Myocyte (in vitro differentiated cells): ENCODE measurements at regions not wholly inside any gene's neighbourhood (a gene's known extent, or its start where the extent isn't known, plus 50 kb on each side); places are given as distances from the start of the nearest gene placed in this dataset.
"Not testable (repeated sequence)": the region's sequence is repeated elsewhere in the genome, so short reads cannot be mapped to it uniquely, and the experiment has no call there.

ENCODE experiments used
- DNase-seq: peaks from one replicate; pipeline ENCODE4 v3.0.0-alpha.2; 2012; ENCODE audit warnings: low read depth

DNA sequence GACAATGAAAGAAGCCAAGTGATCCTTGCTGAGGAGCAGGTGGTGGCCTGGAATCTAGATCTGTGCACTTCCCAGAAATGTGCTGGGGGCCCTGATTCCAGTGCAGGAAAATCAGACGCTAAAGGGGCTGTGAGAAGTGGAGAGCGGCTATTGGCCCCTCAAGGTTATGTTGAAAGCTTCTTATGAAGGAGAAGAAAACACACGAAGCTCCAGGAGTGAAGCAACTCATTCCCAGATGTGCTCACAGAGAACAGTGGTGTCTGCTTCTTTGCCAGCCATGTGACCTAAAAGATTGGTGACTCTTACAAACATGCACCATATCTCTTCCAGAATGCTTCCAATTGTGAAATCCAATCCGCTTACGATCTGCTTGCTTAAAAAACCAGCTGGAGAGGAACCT is 679.3 kb upstream of the IGFBP3 start:
- DNase-seq, result no peak

- DNase-seq, result not testable (repeated sequence)
Measured at GRCh38 chr7:46594831-46595230, 673.8 kb upstream of the IGFBP3 start.

- peak; percentile 77 for DNase-seq
Measured at GRCh38 chr7:46590918-46591905, 670.1 kb upstream of the IGFBP3 start.

DNA sequence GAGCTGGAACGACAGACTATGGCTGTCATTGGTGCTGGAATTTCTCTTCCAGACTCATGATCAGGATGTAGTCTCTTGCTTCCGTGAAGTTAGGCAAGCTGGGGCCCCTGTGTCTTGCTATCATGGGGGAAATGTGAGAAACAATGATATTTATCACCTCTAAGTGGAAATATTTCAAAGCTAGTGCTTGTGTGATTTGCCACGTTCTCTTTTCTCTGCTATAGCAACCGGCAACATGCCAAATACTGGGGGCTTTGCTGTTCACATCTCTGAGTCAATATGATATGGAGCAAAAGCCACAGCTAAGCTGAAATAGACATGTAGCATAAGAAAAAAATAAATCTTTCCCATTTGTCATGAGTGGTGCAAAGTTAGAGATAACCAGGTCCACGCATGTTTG is 668.2 kb upstream of the IGFBP3 start:
- DNase-seq, result no peak

DNA sequence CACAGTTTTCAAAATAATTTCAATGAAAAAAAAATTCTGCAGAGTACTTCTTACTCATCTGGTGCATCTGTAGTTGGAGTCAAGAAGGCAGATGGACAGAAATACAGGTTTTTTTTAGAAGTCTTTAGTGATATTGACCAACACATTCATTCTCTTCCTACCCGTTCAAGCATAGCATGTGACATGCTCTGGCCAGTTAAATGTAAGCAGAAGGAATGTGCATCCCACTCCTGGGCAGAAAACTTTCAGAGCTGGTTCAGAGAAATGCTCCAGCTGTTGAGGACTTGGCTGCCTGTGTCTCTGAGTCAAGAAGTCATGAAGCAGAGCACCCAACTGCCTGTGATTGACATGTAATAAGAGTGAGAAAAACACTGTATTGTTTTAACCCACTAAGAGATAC is 665.3 kb upstream of the IGFBP3 start:
- DNase-seq, result peak; percentile 59

DNA sequence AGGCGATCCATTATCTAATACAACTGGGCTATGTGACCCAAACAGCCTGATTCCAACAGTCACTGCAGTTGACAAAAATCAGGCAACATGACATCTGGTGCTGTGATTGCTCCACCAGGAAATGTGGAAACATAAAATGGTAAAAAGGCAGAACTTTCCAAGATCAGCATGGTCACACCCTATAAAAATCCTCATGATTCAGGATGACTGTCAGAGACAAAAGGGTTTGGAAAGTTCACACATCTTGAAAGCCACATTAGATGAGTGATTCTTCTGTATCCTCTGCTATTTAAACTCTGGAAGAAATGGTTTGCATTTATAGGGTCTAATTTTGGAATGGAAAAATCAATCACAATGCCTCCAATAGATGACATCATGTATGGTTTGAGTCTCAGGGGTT is 662.6 kb upstream of the IGFBP3 start:
- DNase-seq, result peak; percentile 53

DNA sequence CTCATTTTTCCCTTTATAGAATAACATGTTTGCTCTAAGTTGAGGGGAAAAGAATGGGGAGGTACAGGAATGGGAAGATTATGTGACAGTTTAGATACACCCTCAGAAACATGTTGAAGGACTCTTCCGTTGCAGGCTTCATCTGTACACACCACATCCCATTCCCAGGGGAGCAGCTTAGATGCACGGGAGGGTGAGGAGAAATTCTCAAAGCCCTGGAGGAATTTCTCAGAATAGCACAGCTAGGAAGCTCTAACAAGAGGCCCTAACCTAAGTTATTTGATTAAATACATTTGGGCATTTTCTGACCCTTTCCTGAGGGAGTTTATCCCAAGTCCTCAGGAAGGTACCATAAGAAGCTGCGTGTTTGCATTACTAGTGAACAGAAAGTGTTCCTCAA is 660.2 kb upstream of the IGFBP3 start:
- no peak for DNase-seq

DNA sequence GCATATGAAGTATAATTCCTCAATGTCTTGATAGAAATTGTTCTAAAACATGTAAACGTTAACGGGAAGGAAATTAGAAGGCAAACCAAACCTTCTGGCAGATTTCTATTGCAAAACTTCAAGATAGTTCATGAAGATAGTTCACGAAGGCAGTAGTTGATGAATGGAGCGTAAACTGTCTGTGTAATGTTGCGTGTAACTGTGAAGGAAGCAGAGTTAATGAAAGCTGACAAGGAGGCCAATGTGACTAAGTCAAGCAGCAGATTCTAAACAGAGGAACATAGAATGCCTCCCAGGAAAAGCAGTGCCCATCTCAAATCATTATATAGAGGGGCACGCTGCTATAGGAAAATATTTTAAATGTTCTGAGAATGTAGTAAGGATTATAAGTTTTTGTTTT is 659.7 kb upstream of the IGFBP3 start:
- no peak for DNase-seq

DNA sequence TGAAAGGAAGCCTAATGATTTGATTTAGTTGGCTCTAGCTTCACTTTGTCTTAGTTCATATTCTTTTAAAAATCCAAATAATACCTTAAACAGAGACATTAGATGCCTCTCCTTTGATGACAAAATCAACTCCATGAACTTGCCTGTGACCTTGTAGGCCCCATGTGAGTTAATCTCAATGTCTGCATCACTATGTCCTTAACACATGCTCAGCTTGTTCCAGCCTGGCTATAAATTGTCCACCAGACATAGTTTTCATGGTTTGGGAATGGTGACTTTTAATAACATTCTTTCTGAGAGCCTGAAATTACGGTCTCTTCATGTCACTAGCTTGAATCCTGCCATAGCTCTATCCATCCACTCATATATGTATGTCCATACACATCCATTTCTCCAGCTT is 656.3 kb upstream of the IGFBP3 start:
- DNase-seq, result no peak

- DNase-seq, result no peak
Measured at GRCh38 chr7:46576950-46577349, 655.9 kb upstream of the IGFBP3 start.

GRCh38 chr7:46572691-46573090 is 651.6 kb upstream of the IGFBP3 start:
- DNase-seq, result no peak

DNA sequence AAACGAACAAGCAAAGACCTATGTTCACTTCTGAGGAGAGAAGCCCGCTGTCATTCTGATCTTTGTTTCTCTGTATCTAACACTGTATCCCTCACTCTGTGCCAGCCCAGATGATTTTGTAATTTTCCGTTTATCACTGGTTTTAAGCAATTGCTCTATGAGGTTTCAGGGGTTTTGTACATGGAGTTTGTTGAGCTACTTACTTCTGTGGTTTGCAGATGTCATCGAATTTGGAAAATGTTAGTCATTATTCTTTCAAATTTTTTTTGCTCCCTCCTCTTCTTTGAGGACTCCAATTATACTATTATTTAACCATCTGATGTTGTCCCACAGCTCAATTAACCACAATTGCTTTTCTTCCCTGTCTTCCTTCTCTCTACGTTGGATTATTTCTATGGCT is 650.9 kb upstream of the IGFBP3 start:
- no peak for DNase-seq

DNA sequence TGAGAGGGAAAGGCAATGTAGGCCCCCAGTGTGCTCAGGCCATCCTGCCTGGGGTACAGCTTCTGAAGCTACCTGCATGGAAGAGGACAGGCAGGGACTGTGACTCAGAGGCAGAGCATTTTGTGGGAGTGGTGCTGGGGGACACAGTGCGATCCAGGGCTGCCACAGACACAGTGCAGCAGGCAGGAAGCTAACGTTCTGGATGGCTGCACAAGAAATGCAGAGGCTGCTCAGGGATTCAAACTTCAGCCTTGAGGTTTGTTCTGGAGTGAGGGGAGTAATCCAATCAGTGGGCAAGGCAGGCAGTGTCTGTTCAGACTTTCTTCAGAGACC is 648.0 kb upstream of the IGFBP3 start:
- peak; percentile 43 for DNase-seq

DNA sequence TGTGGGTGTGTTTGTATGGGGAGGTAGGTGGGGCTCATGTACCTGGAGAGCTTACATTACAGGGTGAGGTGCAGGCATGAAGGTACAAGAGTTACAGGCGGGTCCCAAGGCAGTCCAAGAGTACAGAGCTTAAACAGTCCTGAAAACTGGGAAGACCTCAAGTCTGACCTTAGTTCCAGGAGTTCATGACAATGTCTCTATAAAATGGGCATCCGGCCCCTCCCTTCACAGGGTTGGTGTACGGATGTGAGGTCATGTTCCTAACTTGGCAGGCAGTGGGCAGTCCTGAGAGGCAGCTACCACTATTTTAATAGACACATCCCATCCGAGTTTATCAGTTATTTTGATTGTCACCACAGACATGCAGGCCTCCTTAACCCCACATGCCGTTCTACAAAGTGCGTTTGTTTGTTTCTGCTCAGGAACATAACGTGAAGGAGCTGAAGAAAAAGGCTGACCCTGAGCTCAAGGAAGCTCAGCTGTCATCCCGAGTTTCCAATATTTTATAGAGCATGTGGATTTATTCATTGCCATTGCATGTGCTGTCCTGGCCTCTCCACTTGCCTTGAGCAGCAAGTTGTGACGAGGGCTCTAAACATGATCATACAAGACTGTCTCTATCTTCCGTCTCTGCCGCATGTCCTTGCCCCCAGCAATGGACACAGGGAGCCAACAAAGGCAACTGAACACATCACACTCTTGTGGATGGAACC is 647.5 kb upstream of the IGFBP3 start:
- peak; percentile 83 for DNase-seq

DNA sequence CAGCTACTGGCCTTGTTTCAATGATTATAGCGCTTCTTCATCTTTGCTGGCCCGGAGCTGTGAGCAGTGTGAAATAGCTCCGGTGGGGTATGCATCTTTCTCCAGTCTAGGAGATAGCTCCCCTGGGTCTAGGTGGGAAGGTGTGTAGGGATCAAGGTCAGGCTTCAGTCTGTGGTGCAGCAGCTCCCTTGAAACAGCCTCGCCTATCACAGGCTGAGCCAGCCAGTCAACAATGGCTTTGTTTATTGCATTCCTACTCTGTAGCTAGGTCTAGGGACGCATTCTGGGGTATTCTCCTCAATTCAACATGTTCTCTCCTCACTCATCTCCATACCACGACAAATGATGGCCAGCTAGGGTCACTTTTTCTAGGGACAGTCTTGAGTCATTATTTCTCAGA is 646.8 kb upstream of the IGFBP3 start:
- no peak for DNase-seq

DNA sequence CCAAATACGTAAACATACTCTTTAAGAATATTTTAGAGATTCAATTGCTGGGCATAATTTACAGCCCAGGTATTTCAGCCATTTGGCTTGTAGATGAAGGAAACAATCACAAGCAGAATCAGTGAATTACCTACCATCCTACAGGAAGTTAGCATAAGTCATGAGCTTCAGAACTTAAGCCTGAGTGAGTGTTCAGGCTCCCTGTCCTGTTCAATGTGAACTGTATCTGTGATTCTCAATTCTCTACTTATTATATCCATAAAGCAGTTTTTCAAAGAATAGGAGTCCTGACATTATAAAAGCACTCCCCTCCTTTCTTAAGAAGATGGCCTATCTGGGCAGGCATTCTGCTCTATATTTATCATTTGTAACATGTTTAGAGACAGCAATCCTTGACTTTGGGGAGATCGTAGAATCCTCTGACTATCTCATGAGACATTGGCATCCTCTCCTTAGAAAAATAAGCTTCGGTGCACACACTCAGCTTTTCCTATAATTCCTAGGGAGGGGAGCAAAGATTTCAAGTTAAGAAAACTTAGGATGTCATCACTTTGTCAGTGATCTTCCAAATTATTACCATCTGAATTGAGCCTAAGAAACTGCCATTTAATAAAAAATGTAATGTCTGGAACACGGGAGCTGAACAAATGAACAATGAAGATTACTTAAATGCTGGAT is 645.2 kb upstream of the IGFBP3 start:
- no peak for DNase-seq

DNA sequence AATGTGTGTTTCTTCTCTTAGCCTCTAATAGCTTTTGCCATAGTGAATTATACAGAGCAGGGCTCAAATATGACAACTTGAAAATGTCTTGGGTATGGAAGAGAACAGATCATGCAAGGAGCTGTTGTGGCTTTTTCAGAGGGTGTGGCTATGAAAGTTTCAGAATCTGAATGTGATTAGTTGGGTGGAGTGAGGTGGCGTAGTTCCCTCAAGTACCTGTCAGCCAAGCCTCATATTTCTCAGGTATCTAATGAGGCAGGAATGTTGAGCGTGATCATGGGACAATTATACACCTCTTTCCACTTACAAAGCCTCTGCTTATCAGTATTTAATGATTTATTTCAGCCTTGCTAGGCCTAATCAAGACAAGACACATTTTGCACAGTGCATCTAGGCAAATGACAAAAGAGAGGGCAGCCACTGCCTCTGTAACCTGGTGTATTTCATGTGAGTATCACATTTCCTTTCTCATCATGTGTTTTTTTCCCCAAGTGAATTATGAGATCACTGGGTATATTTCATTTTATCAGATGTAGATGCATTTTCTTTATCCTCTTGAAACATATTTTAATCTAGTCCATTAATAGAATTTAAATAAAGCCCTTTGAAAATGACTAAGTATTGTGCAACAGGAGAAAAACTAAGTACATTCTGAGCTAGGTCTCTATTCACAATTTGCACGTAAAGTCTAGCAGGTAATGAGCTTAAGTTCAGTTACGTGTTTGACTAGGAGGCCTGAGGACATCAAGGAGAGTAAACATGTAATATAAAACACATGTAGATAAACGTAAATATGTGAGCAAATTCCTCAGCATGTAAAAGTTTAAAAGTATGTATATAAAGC is 644.4 kb upstream of the IGFBP3 start:
- no peak for DNase-seq

DNA sequence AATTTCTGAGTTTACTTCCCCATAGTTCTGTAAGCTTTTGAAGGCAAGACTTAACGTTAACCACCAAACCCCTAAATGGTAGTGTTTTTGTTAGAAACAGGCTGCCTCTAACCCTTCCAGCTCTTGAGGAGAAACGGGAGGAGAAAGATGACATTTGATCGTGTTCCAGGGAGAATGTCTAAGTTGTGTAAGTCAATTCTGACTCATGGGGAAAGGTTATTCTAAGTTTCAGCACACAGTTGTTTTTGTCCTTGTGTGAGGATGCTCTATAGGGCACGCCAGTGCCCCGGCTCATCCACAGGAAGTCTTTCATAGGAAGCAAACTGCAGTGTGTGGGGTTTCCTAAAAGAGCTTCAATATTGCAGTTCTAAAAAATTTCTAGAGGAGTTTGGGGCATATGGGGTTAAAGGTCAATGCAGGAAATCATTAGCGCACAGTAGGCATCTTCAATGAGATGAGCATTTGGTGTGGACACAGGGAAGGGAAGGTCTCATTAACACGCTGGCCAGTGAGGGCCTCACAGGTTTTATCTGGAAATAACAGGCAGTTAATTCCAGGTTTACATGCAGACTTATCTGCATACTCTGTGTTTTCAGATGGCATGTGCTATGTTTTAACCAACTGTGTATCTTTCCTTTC is 638.2 kb upstream of the IGFBP3 start:
- peak; percentile 24 for DNase-seq

DNA sequence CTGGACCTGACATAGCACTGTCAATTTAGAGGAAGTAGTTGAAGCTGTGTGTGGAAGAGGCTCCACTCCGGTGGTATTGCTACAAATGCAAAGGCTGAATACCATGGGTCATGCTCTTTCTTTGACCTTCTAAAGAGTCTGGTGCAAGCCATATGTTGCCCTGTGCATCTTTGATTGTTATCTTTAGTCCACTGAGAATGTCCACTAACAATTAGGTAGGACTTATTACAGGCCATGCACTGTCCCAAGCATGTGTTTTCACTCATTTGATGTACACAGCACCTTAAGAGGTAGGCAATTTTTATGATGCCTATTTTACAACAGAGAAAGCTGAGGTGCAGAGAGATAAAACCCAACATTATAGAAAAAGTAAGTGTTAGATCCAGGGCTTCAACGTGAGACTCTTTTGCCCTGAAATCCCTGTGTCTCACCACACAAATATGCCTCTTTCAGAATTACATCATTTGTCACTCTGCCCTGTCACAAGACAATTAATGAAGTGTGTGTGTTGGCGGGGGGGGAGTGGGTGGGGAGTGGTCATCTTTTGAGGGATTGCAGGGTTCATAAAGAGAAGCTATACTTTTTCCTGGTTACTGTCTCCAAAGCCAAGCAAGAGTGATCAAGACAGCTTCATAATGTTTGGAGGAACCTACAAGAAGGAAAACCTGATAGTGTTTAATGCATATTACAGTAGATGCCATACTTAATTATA is 637.6 kb upstream of the IGFBP3 start:
- no peak for DNase-seq

DNA sequence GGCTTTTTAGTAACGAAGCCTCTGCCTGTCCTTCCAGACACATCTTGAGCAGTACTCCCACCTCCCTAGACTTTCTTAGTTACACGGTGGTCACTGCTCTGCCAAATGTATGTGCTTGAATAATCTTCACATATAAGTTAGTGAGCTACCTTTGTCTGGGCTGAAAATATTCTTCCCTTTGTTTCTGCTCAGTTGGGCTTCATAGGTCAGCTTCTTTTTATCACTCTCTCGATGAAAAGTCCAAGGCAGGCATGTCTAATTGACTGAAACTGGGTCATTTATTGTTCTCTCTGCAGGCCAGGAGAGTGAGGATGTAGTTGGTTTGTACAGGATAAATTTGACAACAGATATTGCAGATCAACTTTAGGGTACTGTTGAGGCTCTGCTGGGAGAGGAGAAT is 636.7 kb upstream of the IGFBP3 start:
- DNase-seq, result no peak
